Urinary bladder (tissue), 3 donors: ENCODE measurements at regions not wholly inside any gene's neighbourhood (a gene's known extent, or its start where the extent isn't known, plus 50 kb on each side); places are given as distances from the start of the nearest gene placed in this dataset.

Experiments
- DNase-seq: peaks from one replicate; pipeline ENCODE4 v3.0.0-alpha.2; 2015; ENCODE audit errors: extremely low spot score
- H3K27ac ChIP-seq: one replicate; pipeline ENCODE4 v1.5.1; 2013; ENCODE audit warnings: low read depth, mild to moderate bottlenecking, moderate library complexity
- H3K36me3 ChIP-seq: one replicate; pipeline ENCODE4 v1.6.1; 2013; ENCODE audit warnings: mild to moderate bottlenecking, moderate library complexity; ENCODE audit not compliant: insufficient read depth
- H3K4me1 ChIP-seq: one replicate; pipeline ENCODE4 v1.6.1; 2013; ENCODE audit warnings: mild to moderate bottlenecking, moderate library complexity; ENCODE audit not compliant: insufficient read depth
- H3K4me3 ChIP-seq: one replicate; pipeline ENCODE4 v1.5.1; 2013; ENCODE audit warnings: low read depth, low read length
- WGBS: extraction: QIAGEN DNeasy Blood & Tissue Kit; methylation state at CpG from one replicate; pipeline ENCODE4 v1.1.7; 2013; 5-methylcytosine and 5-hydroxymethylcytosine counted together
- donor health status: healthy with polysubstance abuse.
- donor health status: healthy.

DNA sequence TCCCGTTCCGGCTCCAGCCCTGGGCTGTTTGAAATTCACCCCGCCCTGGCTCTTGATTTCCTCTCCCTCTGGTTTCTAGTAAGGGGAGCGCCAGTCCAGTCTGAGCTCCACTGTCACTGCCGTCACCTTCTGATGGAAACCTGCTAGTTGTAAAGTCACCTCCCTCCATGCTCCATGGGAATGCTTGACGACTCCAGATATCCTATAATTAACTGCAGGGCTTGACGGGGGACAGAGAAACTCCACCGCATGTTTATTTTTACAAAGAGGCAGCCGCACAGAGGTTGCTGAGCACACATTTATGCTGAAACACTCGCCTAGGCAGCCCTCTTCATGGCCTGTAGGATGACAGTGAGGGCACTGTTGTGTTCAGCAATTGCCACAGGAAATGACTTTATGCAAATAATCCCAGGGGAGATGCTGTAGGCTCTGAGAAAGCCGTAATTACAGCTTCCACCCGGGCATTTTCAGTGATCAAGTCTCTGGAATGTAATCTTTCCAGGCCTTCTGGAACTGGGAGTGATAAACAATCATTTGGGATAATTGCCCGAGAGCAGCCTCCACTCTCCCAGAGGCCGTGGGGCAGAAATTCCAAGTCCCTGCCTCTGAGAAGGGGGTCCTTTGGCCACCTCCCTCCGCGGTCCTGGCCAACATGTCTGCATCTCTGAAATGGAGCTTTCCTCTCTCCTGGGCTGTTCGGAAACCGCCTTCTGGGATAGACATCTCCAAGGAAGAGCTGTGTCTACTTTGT lies 300.5 kb downstream of the KLF6 start:
- DNase-seq = no peak
- no peak overlapping the region for H3K4me3 ChIP-seq

DNA sequence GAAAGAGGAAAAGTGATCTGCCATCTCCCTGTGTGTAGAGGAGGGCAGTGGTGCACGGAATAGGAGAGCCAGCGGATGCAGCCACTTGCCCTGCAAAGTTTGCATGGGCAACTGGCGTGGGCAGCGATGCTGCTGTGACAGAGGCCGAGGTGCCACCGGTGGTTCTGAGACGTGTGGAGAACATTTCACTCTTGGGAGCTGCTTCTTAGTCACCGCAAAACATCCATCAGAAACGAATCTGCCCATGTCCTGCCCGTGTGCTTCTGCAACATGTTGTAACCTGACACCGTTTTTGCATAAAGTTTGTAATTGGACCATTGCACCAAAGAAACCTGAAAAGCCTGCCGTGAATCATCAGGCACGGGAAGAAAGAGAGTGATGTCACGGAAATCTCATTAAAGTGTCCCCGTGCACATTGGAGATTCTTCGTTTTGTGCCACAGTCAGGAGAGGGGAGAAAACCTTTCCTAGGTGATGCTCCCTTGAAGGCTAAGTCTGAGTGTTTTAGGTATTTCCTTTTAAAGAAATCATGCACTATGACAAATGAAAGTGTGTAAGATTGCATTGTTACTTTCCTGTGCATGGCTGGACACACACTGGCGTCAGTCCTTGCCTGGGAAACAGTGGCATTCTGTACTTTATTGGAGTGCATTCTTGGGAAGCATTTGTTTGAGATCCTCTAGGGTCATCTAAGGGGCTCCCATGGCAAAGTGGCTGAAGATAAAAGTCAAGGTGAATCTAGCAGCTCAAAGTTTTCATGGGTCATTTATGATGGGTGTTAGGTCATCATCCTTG lies 302.6 kb downstream of the KLF6 start:
- 11% methylated on average over 17 of the region's 17 CpGs for WGBS
- Histone ChIP-seq H3K27ac (no peak overlapping the region), H3K4me3 (no peak overlapping the region), H3K4me1 (no peaks in the 10 kb centered on the region), H3K36me3 (no peaks in the 10 kb centered on the region)
- peak; percentile 89 for DNase-seq

More for the DNA sequence above, 300.5 kb downstream of the KLF6 start:
- H3K36me3 ChIP-seq = no peaks in the 10 kb centered on the region
- 49% methylated on average over 18 of the region's 18 CpGs for WGBS
- H3K27ac ChIP-seq = no peak overlapping the region
- no peaks in the 10 kb centered on the region for H3K4me1 ChIP-seq

DNA sequence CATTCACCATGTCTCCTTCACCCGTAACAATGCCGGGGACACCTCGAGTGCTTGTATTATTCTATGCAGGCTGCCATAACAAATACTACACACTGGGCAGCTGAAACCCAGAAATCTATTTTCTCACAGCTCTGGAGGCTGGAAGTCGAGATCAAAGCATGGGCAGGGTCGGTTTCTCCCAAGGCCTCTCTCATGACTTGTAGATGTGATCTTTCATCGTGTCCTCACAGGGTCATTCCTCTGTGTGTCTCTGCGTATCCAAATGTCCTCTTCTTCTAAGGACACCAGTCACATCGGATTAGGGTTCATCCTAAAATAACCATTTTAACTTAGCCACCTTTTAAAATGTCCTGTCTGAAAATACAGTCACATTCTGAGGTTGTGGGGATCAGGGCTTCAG lies 303.5 kb downstream of the KLF6 start:
- H3K36me3 ChIP-seq = no peaks in the 10 kb centered on the region
- no peak overlapping the region for H3K4me3 ChIP-seq
- H3K4me1 ChIP-seq = no peaks in the 10 kb centered on the region
- no peak overlapping the region for H3K27ac ChIP-seq
- DNase-seq = no peak
- 96% methylated on average over 8 of the region's 8 CpGs for WGBS

DNA sequence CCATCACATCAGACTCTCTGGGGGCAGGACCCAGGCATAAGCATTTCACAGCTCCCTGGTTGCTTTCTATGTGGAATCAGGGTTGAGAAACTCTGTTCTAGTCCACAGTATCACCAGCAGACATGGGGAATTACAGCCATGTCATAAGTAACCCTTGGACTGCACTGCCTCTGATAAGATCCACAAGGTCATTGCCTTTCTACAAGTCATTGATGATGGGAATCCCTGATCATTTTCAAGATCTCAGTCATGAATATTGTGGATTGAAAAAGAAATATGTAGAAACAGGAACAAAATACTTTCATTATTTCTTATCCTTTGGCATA lies 304.1 kb downstream of the KLF6 start:
- Histone ChIP-seq H3K36me3 (no peaks in the 10 kb centered on the region), H3K4me1 (no peaks in the 10 kb centered on the region), H3K27ac (no peak overlapping the region), H3K4me3 (no peak overlapping the region)
- no peak for DNase-seq

DNA sequence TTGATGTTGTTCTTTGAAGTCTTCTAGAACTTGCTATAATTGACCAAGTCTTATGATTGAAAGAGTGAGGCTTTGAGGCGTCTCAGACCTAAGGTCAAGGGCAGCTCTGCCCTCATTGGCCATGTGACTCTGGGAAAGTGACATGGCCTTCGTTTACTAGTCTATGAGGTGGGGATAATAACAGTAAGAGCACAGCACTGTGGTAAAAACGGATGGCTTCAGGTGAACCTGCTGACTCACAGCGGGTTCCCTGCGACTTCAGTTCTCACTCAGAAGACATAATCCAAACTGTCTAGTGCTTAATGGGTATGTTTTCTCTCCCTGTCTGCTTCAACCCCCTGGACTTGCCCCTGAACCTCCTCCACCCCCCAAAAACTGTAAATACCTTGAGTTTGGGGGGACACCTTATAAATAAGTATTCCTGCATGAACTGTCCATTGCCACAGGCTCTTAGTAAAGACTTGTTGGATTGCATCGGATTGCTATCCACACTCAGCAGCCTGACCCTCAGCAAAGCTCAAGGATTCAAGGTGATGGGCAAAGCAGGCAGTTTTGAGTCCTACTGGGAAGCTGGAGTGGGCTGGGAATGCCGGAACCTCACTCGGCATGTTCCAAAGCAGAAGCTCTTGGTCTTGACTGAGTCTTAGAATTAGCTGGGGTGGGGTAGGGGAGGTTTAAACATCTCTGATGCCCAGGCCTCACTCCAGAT lies 304.6 kb downstream of the KLF6 start:
- Histone ChIP-seq H3K4me3 (no peak overlapping the region), H3K4me1 (no peaks in the 10 kb centered on the region), H3K36me3 (no peaks in the 10 kb centered on the region), H3K27ac (no peak overlapping the region)
- WGBS = 95% methylated on average over 8 of the region's 8 CpGs
- no peak for DNase-seq

DNA sequence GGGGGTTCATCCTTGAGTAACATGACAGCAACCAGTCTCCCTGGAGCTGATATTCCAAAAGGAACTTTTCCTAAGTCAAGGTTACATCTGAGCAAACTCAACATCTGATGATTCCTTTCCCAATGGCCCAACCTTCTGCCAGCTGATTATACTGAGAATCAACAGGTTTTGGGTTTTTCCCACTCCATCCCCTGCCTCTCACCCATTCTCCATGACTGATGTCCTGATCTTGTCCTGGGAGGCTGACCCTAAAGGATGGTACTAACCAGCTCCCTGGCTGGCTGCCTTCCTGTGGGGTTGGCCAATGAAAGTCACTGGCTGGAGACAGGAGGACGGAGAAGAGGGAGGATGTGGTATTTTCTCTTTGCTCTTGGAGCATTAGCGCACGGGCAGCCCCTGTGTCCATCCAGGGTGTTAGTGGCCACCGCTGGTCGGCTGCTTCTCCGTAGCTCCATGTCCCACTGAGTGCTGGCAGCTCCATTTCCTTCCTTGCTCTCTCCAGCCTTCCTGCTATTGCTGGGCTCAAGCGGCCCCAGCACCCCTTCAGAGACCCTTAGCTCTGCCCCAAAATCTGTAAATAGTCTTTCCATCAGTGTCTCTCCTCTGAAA lies 306.2 kb upstream of the PITRM1 start:
- 97% methylated on average over 7 of the region's 7 CpGs for WGBS
- no peak for DNase-seq
- no peaks in the 10 kb centered on the region for H3K4me1 ChIP-seq
- no peak overlapping the region for H3K27ac ChIP-seq
- no peaks in the 10 kb centered on the region for H3K36me3 ChIP-seq
- no peak overlapping the region for H3K4me3 ChIP-seq

DNA sequence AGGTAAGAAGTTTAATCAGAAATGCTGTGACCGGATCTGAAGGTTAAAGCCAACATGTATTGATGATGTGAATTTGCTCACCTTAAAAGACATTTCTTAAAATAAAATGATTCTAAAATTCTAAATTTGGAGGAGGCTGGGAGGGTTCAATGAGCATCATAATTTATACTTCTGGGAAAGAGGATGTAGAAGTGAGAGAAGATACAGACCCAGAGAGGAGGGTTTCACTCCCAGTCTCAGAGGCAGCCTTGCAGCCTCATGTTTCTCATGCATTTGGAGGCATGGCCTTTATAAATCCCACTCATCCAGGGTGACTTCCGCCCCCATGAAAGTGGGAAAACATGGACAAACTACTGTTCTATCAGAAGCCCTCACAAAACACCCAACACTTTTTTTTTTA lies 305.6 kb upstream of the PITRM1 start:
- DNase-seq = no peak
- WGBS = 95% methylated on average over 2 of the region's 2 CpGs
- Histone ChIP-seq H3K27ac (no peak overlapping the region), H3K4me1 (no peaks in the 10 kb centered on the region), H3K36me3 (no peaks in the 10 kb centered on the region), H3K4me3 (no peak overlapping the region)

DNA sequence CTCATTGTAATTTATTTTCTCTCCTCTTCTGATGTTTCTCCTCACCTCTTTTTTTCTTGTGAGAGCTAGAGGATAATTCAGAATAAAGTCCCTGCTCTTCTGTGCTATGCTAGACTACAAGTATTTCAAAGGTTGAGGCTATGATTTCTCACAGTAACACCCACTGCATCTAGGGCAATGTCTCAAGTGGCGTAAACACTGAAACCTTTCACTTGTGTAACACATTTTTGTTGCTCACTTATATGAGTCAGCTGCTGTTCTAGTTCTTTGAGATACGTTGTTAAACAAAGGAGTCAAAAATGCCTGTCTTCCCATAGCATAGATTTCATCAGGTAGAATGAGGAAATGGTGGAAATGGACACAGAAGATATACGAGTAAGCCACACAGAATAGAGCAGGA lies 305.1 kb upstream of the PITRM1 start:
- no peak for DNase-seq
- WGBS = 48% methylated on average over 3 of the region's 3 CpGs
- Histone ChIP-seq H3K36me3 (no peaks in the 10 kb centered on the region), H3K4me3 (no peak overlapping the region), H3K27ac (no peak overlapping the region), H3K4me1 (no peaks in the 10 kb centered on the region)

DNA sequence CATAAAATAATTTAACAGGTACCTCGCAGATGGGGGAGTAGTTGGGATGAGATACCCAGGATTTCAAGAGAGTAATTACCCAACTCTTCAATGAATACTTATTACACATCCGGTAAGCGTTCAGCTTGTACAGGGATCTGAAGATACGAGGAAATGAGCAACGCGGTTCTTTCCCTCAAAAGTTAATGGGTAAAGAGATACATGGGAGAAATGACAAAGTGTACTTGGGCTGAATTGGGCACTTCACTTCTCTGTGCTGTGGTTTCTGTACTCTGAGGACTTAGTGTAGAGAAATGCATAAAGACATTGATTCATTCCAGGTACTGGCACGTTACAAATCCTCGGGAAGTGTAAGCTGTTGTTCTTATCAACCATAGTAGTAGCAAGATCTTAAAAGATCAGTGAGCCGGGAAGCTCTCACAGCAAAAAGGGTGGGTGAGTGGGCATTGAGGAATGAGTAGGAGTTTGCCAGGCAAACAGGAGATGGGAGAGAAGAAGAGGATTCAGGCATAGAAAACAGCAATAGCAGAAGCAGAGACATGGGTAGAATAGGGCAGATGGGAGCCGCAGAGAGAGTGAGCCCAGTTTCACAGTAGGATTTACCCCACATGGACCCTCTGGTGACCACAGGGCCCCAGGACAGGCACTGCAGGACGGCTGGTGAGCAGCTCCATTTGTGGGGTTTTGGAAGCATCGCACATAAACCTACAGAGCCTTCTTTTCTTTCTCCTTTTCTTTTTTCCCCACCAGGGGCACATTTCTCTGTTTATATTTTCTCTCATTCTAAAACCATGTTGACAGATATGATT lies 304.3 kb upstream of the PITRM1 start:
- 92% methylated on average over 12 of the region's 12 CpGs for WGBS
- Histone ChIP-seq H3K36me3 (no peaks in the 10 kb centered on the region), H3K4me1 (no peaks in the 10 kb centered on the region), H3K4me3 (no peak overlapping the region), H3K27ac (no peak overlapping the region)
- no peak for DNase-seq

DNA sequence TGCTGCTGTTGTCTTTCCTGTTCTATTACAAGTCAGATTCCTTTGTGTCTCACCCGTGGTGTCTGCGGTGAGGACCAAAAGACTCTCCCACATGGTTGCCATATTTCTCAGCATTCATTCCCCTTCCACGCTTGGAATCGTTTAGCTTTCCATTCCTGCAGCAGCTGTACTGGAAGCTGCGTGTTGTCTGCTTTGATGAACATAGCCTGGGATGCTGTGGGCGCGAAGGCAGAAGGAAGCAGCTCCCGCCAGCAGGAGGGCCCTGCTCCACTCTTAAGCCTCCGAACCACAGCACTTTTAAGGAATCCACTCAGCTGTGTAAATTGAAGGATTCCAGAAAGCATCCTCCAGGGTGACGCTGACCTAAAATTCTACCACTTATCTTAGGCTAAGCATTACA lies 303.6 kb upstream of the PITRM1 start:
- 84% methylated on average over 10 of the region's 10 CpGs for WGBS
- DNase-seq = no peak
- Histone ChIP-seq H3K4me3 (no peak overlapping the region), H3K27ac (no peak overlapping the region), H3K36me3 (no peaks in the 10 kb centered on the region), H3K4me1 (no peaks in the 10 kb centered on the region)

DNA sequence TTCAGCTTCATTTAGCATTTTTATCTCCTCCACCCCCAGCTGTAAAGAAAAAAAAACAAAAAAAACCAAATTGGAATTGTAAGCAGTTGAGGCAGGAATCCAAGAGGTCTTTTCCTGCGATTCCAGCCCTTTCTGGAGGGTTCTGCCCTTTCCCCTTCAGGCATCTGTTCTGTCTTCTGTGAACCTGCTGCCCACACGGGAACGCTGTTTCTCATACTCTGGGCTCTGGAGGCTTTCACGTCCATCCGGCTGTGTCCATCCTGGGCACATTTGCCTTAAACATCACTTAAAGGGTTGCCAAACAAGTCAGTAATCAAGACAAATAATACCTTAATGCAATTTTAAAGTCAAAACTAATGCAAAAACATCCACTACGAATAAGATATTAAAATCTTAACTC lies 302.8 kb upstream of the PITRM1 start:
- WGBS = 82% methylated on average over 6 of the region's 6 CpGs
- H3K27ac ChIP-seq = no peak overlapping the region

DNA sequence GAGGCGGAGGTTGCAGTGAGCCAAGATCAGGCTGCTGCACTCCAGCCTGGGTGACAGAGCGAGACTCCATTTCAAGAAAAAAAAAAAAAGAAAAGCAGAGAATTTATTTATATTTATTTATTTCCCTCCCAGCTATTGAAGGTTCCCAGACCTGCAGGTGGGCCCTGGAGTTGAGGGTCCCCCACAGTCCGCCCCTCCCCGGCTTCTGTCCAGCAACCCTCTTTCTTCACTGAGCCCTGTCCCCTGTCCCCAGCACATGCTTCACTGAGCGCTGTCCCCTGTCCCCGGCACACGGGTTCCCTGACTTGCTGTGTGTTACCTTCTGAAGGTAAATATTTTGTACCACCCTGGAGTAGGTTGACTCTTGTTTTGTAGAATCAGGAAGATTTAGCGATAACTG lies 301.7 kb upstream of the PITRM1 start:
- H3K4me1 ChIP-seq = no peaks in the 10 kb centered on the region
- WGBS = 97% methylated on average over 8 of the region's 8 CpGs
- no peaks in the 10 kb centered on the region for H3K36me3 ChIP-seq
- no peak overlapping the region for H3K27ac ChIP-seq
- DNase-seq = no peak
- H3K4me3 ChIP-seq = no peak overlapping the region

More for the DNA sequence above, 302.8 kb upstream of the PITRM1 start:
- Histone ChIP-seq H3K36me3 (no peaks in the 10 kb centered on the region), H3K4me3 (no peak overlapping the region), H3K4me1 (no peaks in the 10 kb centered on the region)
- no peak for DNase-seq

DNA sequence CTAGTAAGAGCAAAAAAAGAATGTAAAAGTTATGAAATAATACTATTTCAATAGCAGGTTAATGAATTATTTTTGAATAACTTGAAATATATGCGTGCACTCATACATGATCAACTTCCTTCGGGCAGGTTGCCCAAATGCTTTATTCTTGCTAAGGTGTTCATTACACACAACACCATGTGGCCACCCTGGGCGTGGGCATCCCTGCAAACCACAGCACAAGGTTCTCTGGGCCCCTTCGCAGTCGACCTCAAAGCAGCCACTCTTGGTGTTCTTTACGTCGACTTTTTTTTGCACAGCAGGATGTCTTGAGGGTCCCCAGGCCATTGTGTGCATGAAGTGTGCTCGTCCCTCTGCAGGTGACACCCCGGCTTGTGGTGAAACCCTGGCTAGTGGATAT lies 300.7 kb upstream of the PITRM1 start:
- Histone ChIP-seq H3K27ac (no peak overlapping the region), H3K36me3 (no peaks in the 10 kb centered on the region), H3K4me3 (no peak overlapping the region), H3K4me1 (no peaks in the 10 kb centered on the region)
- DNase-seq = no peak
- 94% methylated on average over 9 of the region's 9 CpGs for WGBS
